ENCODE measurements at regions not wholly inside any gene's neighbourhood (a gene's known extent, or its start where the extent isn't known, plus 50 kb on each side); places are given as distances from the start of the nearest gene placed in this dataset.

- TF ChIP-seq, protein P1, sequence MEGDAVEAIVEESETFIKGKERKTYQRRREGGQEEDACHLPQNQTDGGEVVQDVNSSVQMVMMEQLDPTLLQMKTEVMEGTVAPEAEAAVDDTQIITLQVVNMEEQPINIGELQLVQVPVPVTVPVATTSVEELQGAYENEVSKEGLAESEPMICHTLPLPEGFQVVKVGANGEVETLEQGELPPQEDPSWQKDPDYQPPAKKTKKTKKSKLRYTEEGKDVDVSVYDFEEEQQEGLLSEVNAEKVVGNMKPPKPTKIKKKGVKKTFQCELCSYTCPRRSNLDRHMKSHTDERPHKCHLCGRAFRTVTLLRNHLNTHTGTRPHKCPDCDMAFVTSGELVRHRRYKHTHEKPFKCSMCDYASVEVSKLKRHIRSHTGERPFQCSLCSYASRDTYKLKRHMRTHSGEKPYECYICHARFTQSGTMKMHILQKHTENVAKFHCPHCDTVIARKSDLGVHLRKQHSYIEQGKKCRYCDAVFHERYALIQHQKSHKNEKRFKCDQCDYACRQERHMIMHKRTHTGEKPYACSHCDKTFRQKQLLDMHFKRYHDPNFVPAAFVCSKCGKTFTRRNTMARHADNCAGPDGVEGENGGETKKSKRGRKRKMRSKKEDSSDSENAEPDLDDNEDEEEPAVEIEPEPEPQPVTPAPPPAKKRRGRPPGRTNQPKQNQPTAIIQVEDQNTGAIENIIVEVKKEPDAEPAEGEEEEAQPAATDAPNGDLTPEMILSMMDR (IDR thresholded peaks at IDR 0.05), result no peak
- no peak for TF ChIP-seq POLR2A (IDR thresholded peaks at IDR 0.05)
Measured at GRCh38 chr1:58888833-58889232, 105.0 kb upstream of the JUN start.

All from thyroid gland (tissue), 4 donors.